ENCODE measurements at regions not wholly inside any gene's neighbourhood (a gene's known extent, or its start where the extent isn't known, plus 50 kb on each side); places are given as distances from the start of the nearest gene placed in this dataset.

DNA sequence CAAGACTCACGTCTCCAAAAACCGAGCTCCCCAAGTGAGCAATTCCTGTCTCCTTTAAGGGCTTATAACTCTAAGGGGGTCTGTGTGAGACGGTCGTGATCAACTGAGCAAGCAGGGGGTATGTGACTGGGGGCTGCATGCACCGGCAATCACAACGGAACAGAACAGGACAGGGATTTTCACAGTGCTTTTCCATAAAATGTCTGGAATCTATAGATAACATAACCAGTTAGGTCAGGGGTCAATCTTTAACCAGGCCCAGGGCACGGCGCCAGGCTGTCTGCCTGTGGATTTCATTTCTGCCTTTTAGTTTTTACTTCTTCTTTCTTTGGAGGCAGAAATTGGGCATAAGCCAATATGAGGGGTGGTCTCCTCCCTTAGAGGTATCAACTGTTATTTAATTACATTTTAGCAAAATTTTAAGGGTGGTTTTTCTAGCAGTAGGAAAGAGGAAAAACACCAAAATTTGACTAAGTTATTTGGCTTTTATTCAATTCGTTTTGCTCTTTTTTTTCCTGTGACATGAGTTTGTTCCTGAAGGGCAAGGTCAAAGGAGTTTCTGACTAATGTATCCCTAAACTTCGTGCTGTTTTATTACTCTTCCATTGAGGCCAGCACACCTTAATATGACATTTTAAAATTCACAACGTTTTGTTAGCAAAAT is 121.4 kb upstream of the SEC61G start:
- TF ChIP-seq TAF1 (IDR thresholded peaks at IDR 0.05; ENCODE audit: borderline replicate concordance, low read depth, low read length), result no peak
- no peak for TF ChIP-seq ZSCAN29 (IDR thresholded peaks at IDR 0.05)
